ENCODE measurements at regions not wholly inside any gene's neighbourhood (a gene's known extent, or its start where the extent isn't known, plus 50 kb on each side); places are given as distances from the start of the nearest gene placed in this dataset.

DNA sequence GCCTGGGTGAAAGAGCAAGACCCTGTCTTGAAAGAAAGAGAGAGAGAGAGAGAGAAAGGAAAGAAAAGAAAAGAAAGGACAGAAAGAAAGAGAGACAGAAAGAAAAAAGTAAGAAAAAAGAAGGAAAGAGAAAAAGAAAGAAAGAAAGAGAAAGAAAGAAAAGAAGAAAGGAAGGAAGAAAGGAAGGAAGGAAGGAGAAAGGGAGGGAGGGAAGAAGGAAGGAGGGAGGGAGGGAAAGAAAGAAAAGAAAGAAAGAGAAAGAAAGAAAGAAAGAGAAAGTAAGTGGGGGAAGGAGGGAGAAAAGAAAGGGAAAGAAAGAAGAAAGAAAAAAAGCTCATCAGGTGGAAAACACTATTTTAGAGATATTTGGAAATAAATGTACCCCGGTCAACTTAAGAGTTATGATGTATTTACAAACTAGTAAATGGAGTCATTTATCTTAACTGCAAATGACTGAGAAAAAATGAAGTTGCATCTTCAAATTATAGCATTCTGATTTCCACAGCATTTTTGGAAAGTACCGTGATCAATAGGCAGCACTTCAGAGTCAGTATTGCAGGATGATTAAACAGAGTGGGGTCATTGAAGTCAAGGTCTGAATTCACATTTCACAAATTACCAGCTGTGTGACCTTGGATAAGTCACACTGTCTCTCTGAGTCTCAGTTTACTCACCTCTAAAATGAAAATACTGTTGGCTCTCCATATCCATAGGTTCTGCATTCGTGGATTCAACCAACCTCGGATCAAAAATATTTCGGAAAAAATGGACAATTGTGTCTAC is 64.1 kb upstream of the SMAD1 start:
- no peak overlapping the region for H3K4me3 ChIP-seq
- no peaks in the 10 kb centered on the region for H3K4me1 ChIP-seq
- no peaks in the 10 kb centered on the region for H3K36me3 ChIP-seq
- intact Hi-C loops (cut with DNase I; ENCODE audit: low total_unique reads): no loop called here
- no peaks in the 10 kb centered on the region for H3K27me3 ChIP-seq
- H3K9me3 ChIP-seq: no peaks in the 10 kb centered on the region
- TF ChIP-seq, protein P1, sequence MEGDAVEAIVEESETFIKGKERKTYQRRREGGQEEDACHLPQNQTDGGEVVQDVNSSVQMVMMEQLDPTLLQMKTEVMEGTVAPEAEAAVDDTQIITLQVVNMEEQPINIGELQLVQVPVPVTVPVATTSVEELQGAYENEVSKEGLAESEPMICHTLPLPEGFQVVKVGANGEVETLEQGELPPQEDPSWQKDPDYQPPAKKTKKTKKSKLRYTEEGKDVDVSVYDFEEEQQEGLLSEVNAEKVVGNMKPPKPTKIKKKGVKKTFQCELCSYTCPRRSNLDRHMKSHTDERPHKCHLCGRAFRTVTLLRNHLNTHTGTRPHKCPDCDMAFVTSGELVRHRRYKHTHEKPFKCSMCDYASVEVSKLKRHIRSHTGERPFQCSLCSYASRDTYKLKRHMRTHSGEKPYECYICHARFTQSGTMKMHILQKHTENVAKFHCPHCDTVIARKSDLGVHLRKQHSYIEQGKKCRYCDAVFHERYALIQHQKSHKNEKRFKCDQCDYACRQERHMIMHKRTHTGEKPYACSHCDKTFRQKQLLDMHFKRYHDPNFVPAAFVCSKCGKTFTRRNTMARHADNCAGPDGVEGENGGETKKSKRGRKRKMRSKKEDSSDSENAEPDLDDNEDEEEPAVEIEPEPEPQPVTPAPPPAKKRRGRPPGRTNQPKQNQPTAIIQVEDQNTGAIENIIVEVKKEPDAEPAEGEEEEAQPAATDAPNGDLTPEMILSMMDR (IDR thresholded peaks at IDR 0.05): no peak
- no peak for TF ChIP-seq POLR2AphosphoS5 (IDR thresholded peaks at IDR 0.05)
- TF ChIP-seq POLR2A (IDR thresholded peaks at IDR 0.05): no peak
- no peak overlapping the region for H3K27ac ChIP-seq
- DNase-seq (ENCODE audit: low spot score in 2 of 2): no peak

DNA sequence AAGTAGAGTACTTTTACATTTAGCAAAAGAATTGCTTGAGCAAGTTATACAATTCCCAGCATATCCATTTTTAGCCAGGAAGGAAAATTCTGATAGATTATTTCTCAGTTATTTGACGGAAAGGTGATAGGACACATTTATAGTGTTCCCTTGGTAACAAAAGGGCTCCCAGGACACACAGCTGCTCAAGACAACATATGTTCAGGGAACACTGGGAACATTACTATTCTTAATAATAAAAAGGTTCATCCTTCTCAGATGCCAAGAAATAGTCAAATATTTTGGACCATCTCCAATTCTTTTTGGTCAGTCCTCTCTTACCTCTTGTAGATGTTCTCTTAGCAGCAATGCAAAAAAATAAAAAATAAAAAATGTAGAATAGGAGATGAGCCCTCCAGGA is 66.8 kb upstream of the SMAD1 start:
- Histone ChIP-seq H3K27ac (no peak overlapping the region), H3K36me3 (no peaks in the 10 kb centered on the region), H3K4me1 (no peaks in the 10 kb centered on the region), H3K9me3 (no peaks in the 10 kb centered on the region), H3K27me3 (no peaks in the 10 kb centered on the region), H3K4me3 (no peak overlapping the region)
- no peak for DNase-seq (ENCODE audit: low spot score in 2 of 2)
- TF ChIP-seq POLR2A (IDR thresholded peaks at IDR 0.05): no peak
- TF ChIP-seq POLR2AphosphoS5 (IDR thresholded peaks at IDR 0.05): no peak
- TF ChIP-seq, protein P1 (IDR thresholded peaks at IDR 0.05): no peak
- intact Hi-C loops (cut with DNase I; ENCODE audit: low total_unique reads): no loop called here

DNA sequence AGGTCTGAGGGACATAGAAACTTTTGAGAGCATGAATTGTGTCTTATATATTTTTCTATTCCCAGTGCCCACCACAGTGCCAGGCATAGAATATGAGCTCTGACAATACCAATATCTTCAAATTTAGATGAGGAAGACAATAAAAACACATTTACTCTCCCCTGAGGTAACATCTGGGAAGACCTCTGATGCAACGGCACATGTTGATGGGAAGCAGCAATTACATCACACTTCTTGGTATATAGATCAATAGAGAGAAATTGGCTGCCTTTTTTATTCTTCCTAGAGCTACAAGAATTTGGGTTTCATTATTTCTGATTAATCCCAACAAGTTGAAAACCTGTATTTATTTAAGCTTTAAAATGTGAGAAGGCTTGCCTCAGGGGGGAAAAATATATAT is 67.4 kb upstream of the SMAD1 start:
- H3K36me3 ChIP-seq: no peaks in the 10 kb centered on the region
- H3K27me3 ChIP-seq: no peaks in the 10 kb centered on the region
- H3K9me3 ChIP-seq: no peaks in the 10 kb centered on the region
- intact Hi-C loops (cut with DNase I; ENCODE audit: low total_unique reads): no loop called here
- no peak for TF ChIP-seq POLR2A (IDR thresholded peaks at IDR 0.05)
- TF ChIP-seq, protein P1 (IDR thresholded peaks at IDR 0.05): no peak
- TF ChIP-seq POLR2AphosphoS5 (IDR thresholded peaks at IDR 0.05): no peak
- H3K27ac ChIP-seq: no peak overlapping the region
- no peak overlapping the region for H3K4me3 ChIP-seq
- no peak for DNase-seq (ENCODE audit: low spot score in 2 of 2)
- H3K4me1 ChIP-seq: no peaks in the 10 kb centered on the region

DNA sequence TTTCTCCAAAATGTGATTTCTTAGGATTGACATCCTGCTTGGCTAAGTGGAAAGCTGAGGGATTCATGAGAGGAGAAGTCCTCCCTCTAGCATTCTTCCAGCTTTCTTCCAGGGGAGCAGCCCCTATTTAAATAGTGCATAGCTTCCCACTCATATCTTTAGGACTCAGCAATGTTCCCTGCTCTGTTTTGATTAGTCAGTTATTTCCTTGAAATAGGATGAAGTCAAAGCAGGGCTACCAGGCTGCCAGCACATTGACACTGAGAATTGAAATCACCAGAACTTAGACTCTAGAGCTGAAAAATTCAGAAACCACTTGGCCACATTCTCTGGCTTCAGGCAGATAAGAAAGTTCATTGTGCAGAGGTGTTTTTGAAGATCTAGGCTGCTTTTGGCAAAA is 74.7 kb upstream of the SMAD1 start:
- no peak overlapping the region for H3K27ac ChIP-seq
- TF ChIP-seq POLR2A (IDR thresholded peaks at IDR 0.05) (no peak), POLR2AphosphoS5 (IDR thresholded peaks at IDR 0.05) (no peak)
- TF ChIP-seq, protein P1 (IDR thresholded peaks at IDR 0.05): no peak
- no peaks in the 10 kb centered on the region for H3K4me1 ChIP-seq
- DNase-seq (ENCODE audit: low spot score in 2 of 2): no peak
- intact Hi-C loops (cut with DNase I; ENCODE audit: low total_unique reads): no loop called here
- no peaks in the 10 kb centered on the region for H3K9me3 ChIP-seq
- no peak overlapping the region for H3K4me3 ChIP-seq
- no peaks in the 10 kb centered on the region for H3K36me3 ChIP-seq
- H3K27me3 ChIP-seq: no peaks in the 10 kb centered on the region

DNA sequence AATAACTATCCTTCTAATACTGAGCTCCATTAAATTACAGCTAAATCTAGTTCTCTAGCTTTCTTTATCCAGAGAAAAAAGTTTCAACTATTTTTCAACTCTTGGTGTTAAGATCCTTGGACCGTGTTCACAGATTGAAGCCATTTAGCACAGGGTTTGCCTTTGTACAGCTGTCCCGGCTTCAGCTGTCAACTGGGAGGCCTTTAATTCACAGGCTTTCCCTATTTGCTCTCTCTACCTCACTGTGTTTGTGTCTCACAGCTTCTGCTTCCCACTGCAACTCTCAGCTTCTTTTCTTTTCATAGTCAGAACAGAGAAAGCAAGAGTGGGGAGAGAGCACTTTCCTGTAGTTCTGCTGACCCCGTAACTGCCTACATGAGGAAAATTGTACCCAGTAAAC is 76.9 kb upstream of the SMAD1 start:
- no peaks in the 10 kb centered on the region for H3K4me1 ChIP-seq
- no peaks in the 10 kb centered on the region for H3K36me3 ChIP-seq
- no peak overlapping the region for H3K27ac ChIP-seq
- H3K9me3 ChIP-seq: no peaks in the 10 kb centered on the region
- H3K4me3 ChIP-seq: no peak overlapping the region
- intact Hi-C loops (cut with DNase I; ENCODE audit: low total_unique reads): no loop called here
- no peak for DNase-seq (ENCODE audit: low spot score in 2 of 2)
- H3K27me3 ChIP-seq: no peaks in the 10 kb centered on the region
- TF ChIP-seq POLR2AphosphoS5 (IDR thresholded peaks at IDR 0.05): no peak
- TF ChIP-seq, protein P1 (IDR thresholded peaks at IDR 0.05): no peak
- TF ChIP-seq POLR2A (IDR thresholded peaks at IDR 0.05): no peak

Measured in breast epithelium (tissue), 4 donors.